GM23338 (cell line): ENCODE measurements at regions not wholly inside any gene's neighbourhood (a gene's known extent, or its start where the extent isn't known, plus 50 kb on each side); places are given as distances from the start of the nearest gene placed in this dataset.

ENCODE experiments used
- ATAC-seq: fragments of 200-7000 bp; cut with Tn5 transposase; 3 replicates; pipeline ENCODE4 v1.9.1; 2020
- DNase-seq: peaks from one replicate; pipeline ENCODE4 v3.0.0-alpha.2; 2015; ENCODE audit warnings: low spot score
- H2AFZ ChIP-seq: fragments of 200-600 bp; sonication (generic); 2 replicates; pipeline ENCODE4 v1.8.0; 2016; ENCODE audit warnings: antibody characterized with exemption, mild to moderate bottlenecking, moderate library complexity
- H3F3A ChIP-seq: fragments of 200-600 bp; sonication (generic); replicated peaks from 2 replicates; pipeline ENCODE4 v1.8.0; 2017; ENCODE audit warnings: antibody characterized with exemption, mixed run types, low read depth
- H3K27ac ChIP-seq: fragments of 200-600 bp; sonication (generic); 2 replicates; pipeline ENCODE4 v1.6.1; 2016; ENCODE audit warnings: low read depth
- H3K27me3 ChIP-seq: fragments of 200-600 bp; sonication (generic); 2 replicates; pipeline ENCODE4 v1.8.0; 2016; ENCODE audit warnings: mild to moderate bottlenecking, mixed run types, moderate library complexity; ENCODE audit not compliant: insufficient read depth
- H3K36me3 ChIP-seq: fragments of 200-600 bp; sonication (generic); 2 replicates; pipeline ENCODE4 v1.8.0; 2016; ENCODE audit warnings: mild to moderate bottlenecking; ENCODE audit not compliant: insufficient read depth
- H3K4me1 ChIP-seq: fragments of 200-600 bp; sonication (generic); 2 replicates; pipeline ENCODE4 v1.8.0; 2016; ENCODE audit warnings: mild to moderate bottlenecking, moderate library complexity; ENCODE audit not compliant: insufficient read depth
- H3K4me2 ChIP-seq: fragments of 200-600 bp; sonication (generic); 2 replicates; pipeline ENCODE4 v1.7.1; 2017; ENCODE audit warnings: mixed run types
- H3K4me3 ChIP-seq: fragments of 200-600 bp; sonication (generic); 2 replicates; pipeline ENCODE4 v1.6.1; 2016; ENCODE audit warnings: mixed run types
- H3K79me2 ChIP-seq: fragments of 200-600 bp; sonication (generic); replicated peaks from 2 replicates; pipeline ENCODE4 v1.8.0; 2017; ENCODE audit warnings: mild to moderate bottlenecking; ENCODE audit not compliant: insufficient read depth
- H3K9me2 ChIP-seq: fragments of 200-600 bp; sonication (generic); 2 replicates; pipeline ENCODE4 v1.8.0; 2017; ENCODE audit not compliant: insufficient read depth
- H4K20me1 ChIP-seq: fragments of 200-600 bp; sonication (generic); replicated peaks from 2 replicates; pipeline ENCODE4 v1.8.0; 2017; ENCODE audit warnings: mild to moderate bottlenecking; ENCODE audit not compliant: insufficient read depth
- H3K27ac Mint-ChIP-seq: 2 replicates; pipeline ENCODE4 v1.8.0; 2020; ENCODE audit warnings: inconsistent platforms, mild to moderate bottlenecking, moderate library complexity, mixed read lengths
- H3K27me3 Mint-ChIP-seq: 3 replicates; pipeline ENCODE4 v1.8.0; 2022; ENCODE audit warnings: low read depth, mild to moderate bottlenecking, moderate library complexity, mixed read lengths, inconsistent platforms; ENCODE audit not compliant: insufficient read depth, poor library complexity
- H3K36me3 Mint-ChIP-seq: 3 replicates; pipeline ENCODE4 v1.8.0; 2021; ENCODE audit warnings: low read depth, mild to moderate bottlenecking, inconsistent platforms, moderate library complexity, mixed read lengths
- H3K4me1 Mint-ChIP-seq: 3 replicates; pipeline ENCODE4 v1.8.0; 2020; ENCODE audit warnings: mild to moderate bottlenecking, inconsistent platforms, mixed read lengths
- H3K4me3 Mint-ChIP-seq: 3 replicates; pipeline ENCODE4 v1.8.0; 2021; ENCODE audit warnings: moderate library complexity, mild to moderate bottlenecking, inconsistent platforms, mixed read lengths
- H3K9me3 Mint-ChIP-seq: 3 replicates; pipeline ENCODE4 v1.8.0; 2020; ENCODE audit warnings: moderate library complexity, mild to moderate bottlenecking, inconsistent platforms, mixed read lengths
- CREB1 ChIP-seq: fragments of 250-450 bp; sonication (Bioruptor Pico); IDR thresholded peaks from 2 replicates; pipeline ENCODE4 v1.5.0; 2020; ENCODE audit warnings: low read depth, mild to moderate bottlenecking, moderate library complexity
- CTCF ChIP-seq, 2 experiments: fragments of 200-600 bp in 1 of 2; sonication (generic) in 1 of 2; conservative IDR thresholded peaks; 2 replicates each; pipeline versions ENCODE4 v1.5.1 to v1.6.1; 2016 to 2017; ENCODE audit warnings: antibody characterized with exemption in 2 of 2, low read depth in 2 of 2, mild to moderate bottlenecking in 2 of 2, moderate library complexity in 1 of 2
- EZH2 ChIP-seq: fragments of 200-600 bp; sonication (generic); IDR thresholded peaks from one replicate; pipeline ENCODE4 v1.8.0; 2017; ENCODE audit warnings: antibody characterized with exemption, mild to moderate bottlenecking, low read depth; ENCODE audit not compliant: unreplicated experiment
- EZH2phosphoT487 ChIP-seq: fragments of 200-600 bp; sonication (generic); IDR thresholded peaks from one replicate; pipeline ENCODE4 v1.8.1; 2018; ENCODE audit warnings: antibody characterized with exemption; ENCODE audit not compliant: unreplicated experiment
- JUNB ChIP-seq: IDR thresholded peaks from one replicate; pipeline ENCODE4 v1.6.1; 2016; ENCODE audit warnings: antibody characterized with exemption; ENCODE audit not compliant: unreplicated experiment
- NANOG ChIP-seq: IDR thresholded peaks from 2 replicates; pipeline ENCODE4 v1.6.1; 2016; ENCODE audit warnings: antibody characterized with exemption, borderline replicate concordance
- POLR2AphosphoS5 ChIP-seq: IDR thresholded peaks from 2 replicates; pipeline ENCODE4 v1.6.1; 2016; ENCODE audit warnings: antibody characterized with exemption, low read depth
- STAT1 ChIP-seq: IDR thresholded peaks from one replicate; pipeline ENCODE4 v1.6.1; 2016; ENCODE audit warnings: antibody characterized with exemption; ENCODE audit not compliant: unreplicated experiment
- TF ChIP-seq, protein P1 (sequence below): IDR thresholded peaks from one replicate; pipeline ENCODE4 v1.6.1; 2018; ENCODE audit warnings: antibody characterized with exemption; ENCODE audit not compliant: unreplicated experiment
- TF ChIP-seq, protein P2 (sequence below): IDR thresholded peaks from 2 replicates; pipeline ENCODE4 v1.6.1; 2016; ENCODE audit warnings: antibody characterized with exemption

GRCh38 chr2:101534149-101534611 lies 59.3 kb upstream of the RFX8 start:
- Histone ChIP-seq H2AFZ (no peak overlapping the region; the same call in 1 of the 2 replicates), H3K27ac (peak overlapping the region; percentile 82)
- peak; percentile 64 for ATAC-seq

GRCh38 chr2:101533561-101534148 lies 58.7 kb upstream of the RFX8 start:
- H3K4me3 Mint-ChIP-seq: no peak overlapping the region
- Histone ChIP-seq H3K4me2 (peak overlapping the region; percentile 37), H2AFZ (peak overlapping the region; percentile 16; the same call in 1 of the 2 replicates), H3F3A (peaks cover 11% of the 10 kb centered on the region), H3K27ac (peak overlapping the region; percentile 84), H3K4me3 (no peak overlapping the region; the same call in 1 of the 2 replicates), H3K36me3 (no peaks in the 10 kb centered on the region), H4K20me1 (no peaks in the 10 kb centered on the region), H3K4me1 (peaks cover 7% of the 10 kb centered on the region; the same call in 1 of the 2 replicates), H3K9me2 (no peaks in the 10 kb centered on the region), H3K27me3 (no peaks in the 10 kb centered on the region), H3K79me2 (no peaks in the 10 kb centered on the region)
- peak; percentile 95 for ATAC-seq
- peaks cover 2% of the 10 kb centered on the region for H3K27me3 Mint-ChIP-seq
- peak; percentile 63 for DNase-seq
- H3K9me3 Mint-ChIP-seq: peaks cover 3% of the 10 kb centered on the region; the same call in 1 of the 3 replicates
- peaks cover 4% of the 10 kb centered on the region; the same call in 1 of the 3 replicates for H3K36me3 Mint-ChIP-seq
- peak overlapping the region; percentile 88 for H3K27ac Mint-ChIP-seq
- peaks cover 22% of the 10 kb centered on the region for H3K4me1 Mint-ChIP-seq
- no peak for TF ChIP-seq CTCF (conservative IDR thresholded peaks at IDR 0.05; ENCODE audit: low read depth in 2 of 2)
- TF ChIP-seq NANOG: peak; percentile 56; the same call in 1 of the 2 replicates
- no peak for TF ChIP-seq JUNB

More at GRCh38 chr2:101534149-101534611, 59.3 kb upstream of the RFX8 start:
- H3K27me3 ChIP-seq: no peaks in the 10 kb centered on the region
- H3K4me2 ChIP-seq: peak overlapping the region; percentile 37; the same call in 1 of the 2 replicates
- H4K20me1 ChIP-seq: no peaks in the 10 kb centered on the region
- H3K4me3 ChIP-seq: no peak overlapping the region; the same call in 1 of the 2 replicates
- Mint-ChIP-seq H3K9me3 (peaks cover 3% of the 10 kb centered on the region; the same call in 1 of the 3 replicates), H3K27ac (peak overlapping the region; percentile 88), H3K4me3 (no peak overlapping the region), H3K27me3 (peaks cover 2% of the 10 kb centered on the region), H3K4me1 (peaks cover 22% of the 10 kb centered on the region), H3K36me3 (peaks cover 4% of the 10 kb centered on the region; the same call in 1 of the 3 replicates)
- H3K4me1 ChIP-seq: peaks cover 7% of the 10 kb centered on the region; the same call in 1 of the 2 replicates
- peaks cover 11% of the 10 kb centered on the region for H3F3A ChIP-seq
- H3K36me3 ChIP-seq: no peaks in the 10 kb centered on the region
- TF ChIP-seq NANOG (no peak), JUNB (no peak), POLR2AphosphoS5 (no peak), STAT1 (no peak), CREB1 (no peak), EZH2phosphoT487 (no peak), EZH2 (no peak)
- TF ChIP-seq, protein P1, sequence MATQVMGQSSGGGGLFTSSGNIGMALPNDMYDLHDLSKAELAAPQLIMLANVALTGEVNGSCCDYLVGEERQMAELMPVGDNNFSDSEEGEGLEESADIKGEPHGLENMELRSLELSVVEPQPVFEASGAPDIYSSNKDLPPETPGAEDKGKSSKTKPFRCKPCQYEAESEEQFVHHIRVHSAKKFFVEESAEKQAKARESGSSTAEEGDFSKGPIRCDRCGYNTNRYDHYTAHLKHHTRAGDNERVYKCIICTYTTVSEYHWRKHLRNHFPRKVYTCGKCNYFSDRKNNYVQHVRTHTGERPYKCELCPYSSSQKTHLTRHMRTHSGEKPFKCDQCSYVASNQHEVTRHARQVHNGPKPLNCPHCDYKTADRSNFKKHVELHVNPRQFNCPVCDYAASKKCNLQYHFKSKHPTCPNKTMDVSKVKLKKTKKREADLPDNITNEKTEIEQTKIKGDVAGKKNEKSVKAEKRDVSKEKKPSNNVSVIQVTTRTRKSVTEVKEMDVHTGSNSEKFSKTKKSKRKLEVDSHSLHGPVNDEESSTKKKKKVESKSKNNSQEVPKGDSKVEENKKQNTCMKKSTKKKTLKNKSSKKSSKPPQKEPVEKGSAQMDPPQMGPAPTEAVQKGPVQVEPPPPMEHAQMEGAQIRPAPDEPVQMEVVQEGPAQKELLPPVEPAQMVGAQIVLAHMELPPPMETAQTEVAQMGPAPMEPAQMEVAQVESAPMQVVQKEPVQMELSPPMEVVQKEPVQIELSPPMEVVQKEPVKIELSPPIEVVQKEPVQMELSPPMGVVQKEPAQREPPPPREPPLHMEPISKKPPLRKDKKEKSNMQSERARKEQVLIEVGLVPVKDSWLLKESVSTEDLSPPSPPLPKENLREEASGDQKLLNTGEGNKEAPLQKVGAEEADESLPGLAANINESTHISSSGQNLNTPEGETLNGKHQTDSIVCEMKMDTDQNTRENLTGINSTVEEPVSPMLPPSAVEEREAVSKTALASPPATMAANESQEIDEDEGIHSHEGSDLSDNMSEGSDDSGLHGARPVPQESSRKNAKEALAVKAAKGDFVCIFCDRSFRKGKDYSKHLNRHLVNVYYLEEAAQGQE: no peak
- TF ChIP-seq, protein P2, sequence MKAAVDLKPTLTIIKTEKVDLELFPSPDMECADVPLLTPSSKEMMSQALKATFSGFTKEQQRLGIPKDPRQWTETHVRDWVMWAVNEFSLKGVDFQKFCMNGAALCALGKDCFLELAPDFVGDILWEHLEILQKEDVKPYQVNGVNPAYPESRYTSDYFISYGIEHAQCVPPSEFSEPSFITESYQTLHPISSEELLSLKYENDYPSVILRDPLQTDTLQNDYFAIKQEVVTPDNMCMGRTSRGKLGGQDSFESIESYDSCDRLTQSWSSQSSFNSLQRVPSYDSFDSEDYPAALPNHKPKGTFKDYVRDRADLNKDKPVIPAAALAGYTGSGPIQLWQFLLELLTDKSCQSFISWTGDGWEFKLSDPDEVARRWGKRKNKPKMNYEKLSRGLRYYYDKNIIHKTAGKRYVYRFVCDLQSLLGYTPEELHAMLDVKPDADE: no peak
- peak; percentile 9 for DNase-seq
- H3K9me2 ChIP-seq: no peaks in the 10 kb centered on the region
- no peaks in the 10 kb centered on the region for H3K79me2 ChIP-seq
